ENCODE measurements at regions not wholly inside any gene's neighbourhood (a gene's known extent, or its start where the extent isn't known, plus 50 kb on each side); places are given as distances from the start of the nearest gene placed in this dataset.

DNA sequence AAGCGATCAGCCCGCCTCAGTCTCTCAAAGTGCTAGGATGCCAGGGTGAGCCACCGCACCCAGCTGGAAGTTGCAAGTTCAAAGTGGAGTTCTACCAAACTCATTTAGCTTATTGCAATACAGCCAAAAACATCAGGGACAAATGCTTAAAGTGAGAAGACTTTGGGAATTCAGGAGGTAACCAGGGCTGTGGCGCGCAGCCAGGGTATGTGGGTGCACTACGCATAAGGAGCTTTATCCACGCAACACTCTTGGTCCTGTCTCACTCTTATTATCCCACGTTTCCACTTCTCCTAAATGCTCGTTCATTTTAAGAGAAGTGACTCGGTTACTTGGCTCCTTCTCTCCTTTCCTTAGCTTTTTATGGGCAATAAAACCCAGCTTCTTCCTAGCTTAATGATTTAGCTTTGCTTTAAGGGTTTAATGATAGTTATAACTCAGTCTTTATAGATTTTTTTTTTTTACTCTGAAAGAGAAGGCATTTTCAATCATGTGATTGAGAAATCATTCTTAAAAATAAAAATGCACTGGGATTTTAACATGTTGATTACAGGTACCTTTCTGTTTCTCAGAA, 199.8 kb downstream of the KCNE4 start:
- no peak for TF ChIP-seq EZH2 (IDR thresholded peaks at IDR 0.05; ENCODE audit: insufficient read depth, low read length)
- TF ChIP-seq, protein P1, sequence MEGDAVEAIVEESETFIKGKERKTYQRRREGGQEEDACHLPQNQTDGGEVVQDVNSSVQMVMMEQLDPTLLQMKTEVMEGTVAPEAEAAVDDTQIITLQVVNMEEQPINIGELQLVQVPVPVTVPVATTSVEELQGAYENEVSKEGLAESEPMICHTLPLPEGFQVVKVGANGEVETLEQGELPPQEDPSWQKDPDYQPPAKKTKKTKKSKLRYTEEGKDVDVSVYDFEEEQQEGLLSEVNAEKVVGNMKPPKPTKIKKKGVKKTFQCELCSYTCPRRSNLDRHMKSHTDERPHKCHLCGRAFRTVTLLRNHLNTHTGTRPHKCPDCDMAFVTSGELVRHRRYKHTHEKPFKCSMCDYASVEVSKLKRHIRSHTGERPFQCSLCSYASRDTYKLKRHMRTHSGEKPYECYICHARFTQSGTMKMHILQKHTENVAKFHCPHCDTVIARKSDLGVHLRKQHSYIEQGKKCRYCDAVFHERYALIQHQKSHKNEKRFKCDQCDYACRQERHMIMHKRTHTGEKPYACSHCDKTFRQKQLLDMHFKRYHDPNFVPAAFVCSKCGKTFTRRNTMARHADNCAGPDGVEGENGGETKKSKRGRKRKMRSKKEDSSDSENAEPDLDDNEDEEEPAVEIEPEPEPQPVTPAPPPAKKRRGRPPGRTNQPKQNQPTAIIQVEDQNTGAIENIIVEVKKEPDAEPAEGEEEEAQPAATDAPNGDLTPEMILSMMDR (IDR thresholded peaks at IDR 0.05; ENCODE audit: insufficient read depth, low read depth, low read length): no peak
- FAIRE-seq: no peak
- H3K9me3 Mint-ChIP-seq (ENCODE audit: unreplicated experiment): peaks cover 2% of the 10 kb centered on the region

DNA sequence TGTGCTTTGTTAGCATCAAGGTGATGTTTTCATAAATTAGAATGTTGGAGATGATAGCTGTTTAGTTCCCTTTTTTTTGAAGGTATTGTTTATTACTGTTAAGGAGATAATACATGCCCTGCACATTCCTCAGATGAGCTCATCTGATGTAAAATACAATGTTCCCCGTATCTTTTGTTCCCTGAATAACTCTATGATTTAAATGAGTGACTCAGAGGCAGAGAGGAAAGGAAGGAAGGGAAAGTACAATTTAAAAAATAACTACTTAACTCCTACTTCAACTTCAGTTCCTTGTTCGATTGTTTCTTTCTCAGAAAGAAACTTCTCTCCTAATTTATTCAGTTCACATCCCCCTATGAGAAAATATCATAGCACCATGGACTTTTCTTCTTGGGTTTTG, 208.7 kb downstream of the KCNE4 start:
- Histone ChIP-seq H3K4me2 (ENCODE audit: low read length) (peak overlapping the region; percentile 33), H2AFZ (ENCODE audit: low read depth, low read length) (peak overlapping the region; percentile 12), H3K9me3 (ENCODE audit: insufficient read depth, low read depth, low read length) (no peaks in the 10 kb centered on the region), H3K36me3 (ENCODE audit: insufficient read depth, low read length) (no peaks in the 10 kb centered on the region), H4K20me1 (ENCODE audit: insufficient read depth, low read length) (no peaks in the 10 kb centered on the region), H3K27ac (ENCODE audit: low read depth, low read length) (peak overlapping the region; percentile 8), H3K79me2 (ENCODE audit: insufficient read depth, low read length) (no peaks in the 10 kb centered on the region), H3K4me3 (ENCODE audit: insufficient read depth, low read depth, low read length) (no peak overlapping the region), H3K27me3 (ENCODE audit: insufficient read depth, low read length) (no peaks in the 10 kb centered on the region), H3K4me1 (ENCODE audit: insufficient read depth, low read length) (no peaks in the 10 kb centered on the region), H3K9ac (ENCODE audit: low read length) (no peak overlapping the region)
- FAIRE-seq (peak; percentile 72), DNase-seq (ENCODE audit: low read depth) (peak; percentile 42)
- TF ChIP-seq, protein P1 (IDR thresholded peaks at IDR 0.05; ENCODE audit: insufficient read depth, low read depth, low read length): no peak
- TF ChIP-seq EZH2 (IDR thresholded peaks at IDR 0.05; ENCODE audit: insufficient read depth, low read length): no peak
- H3K36me3 Mint-ChIP-seq (ENCODE audit: low read depth, unreplicated experiment): no peaks in the 10 kb centered on the region
- no peak overlapping the region for H3K4me3 Mint-ChIP-seq (ENCODE audit: unreplicated experiment)
- H3K27me3 Mint-ChIP-seq (ENCODE audit: low read depth, unreplicated experiment): no peaks in the 10 kb centered on the region
- H3K27ac Mint-ChIP-seq (ENCODE audit: unreplicated experiment): peak overlapping the region; percentile 37
- peaks cover 13% of the 10 kb centered on the region for H3K9me3 Mint-ChIP-seq (ENCODE audit: unreplicated experiment)
- peaks cover 17% of the 10 kb centered on the region for H3K4me1 Mint-ChIP-seq (ENCODE audit: low read depth, unreplicated experiment)

More for the DNA sequence above, 199.8 kb downstream of the KCNE4 start:
- no peak overlapping the region for H3K27ac ChIP-seq (ENCODE audit: low read depth, low read length)
- Mint-ChIP-seq H3K4me1 (ENCODE audit: low read depth, unreplicated experiment) (no peaks in the 10 kb centered on the region), H3K4me3 (ENCODE audit: unreplicated experiment) (no peak overlapping the region), H3K36me3 (ENCODE audit: low read depth, unreplicated experiment) (no peaks in the 10 kb centered on the region), H3K27ac (ENCODE audit: unreplicated experiment) (no peak overlapping the region), H3K27me3 (ENCODE audit: low read depth, unreplicated experiment) (no peaks in the 10 kb centered on the region)
- H3K4me2 ChIP-seq (ENCODE audit: low read length): no peak overlapping the region
- no peak overlapping the region for H3K4me3 ChIP-seq (ENCODE audit: insufficient read depth, low read depth, low read length)
- no peaks in the 10 kb centered on the region for H3K9me3 ChIP-seq (ENCODE audit: insufficient read depth, low read depth, low read length)
- no peaks in the 10 kb centered on the region for H3K4me1 ChIP-seq (ENCODE audit: insufficient read depth, low read length)
- H2AFZ ChIP-seq (ENCODE audit: low read depth, low read length): no peak overlapping the region
- H3K27me3 ChIP-seq (ENCODE audit: insufficient read depth, low read length): no peaks in the 10 kb centered on the region
- no peak for DNase-seq (ENCODE audit: low read depth)
- H3K79me2 ChIP-seq (ENCODE audit: insufficient read depth, low read length): no peaks in the 10 kb centered on the region
- no peak overlapping the region for H3K9ac ChIP-seq (ENCODE audit: low read length)
- H4K20me1 ChIP-seq (ENCODE audit: insufficient read depth, low read length): no peaks in the 10 kb centered on the region
- H3K36me3 ChIP-seq (ENCODE audit: insufficient read depth, low read length): no peaks in the 10 kb centered on the region

DNA sequence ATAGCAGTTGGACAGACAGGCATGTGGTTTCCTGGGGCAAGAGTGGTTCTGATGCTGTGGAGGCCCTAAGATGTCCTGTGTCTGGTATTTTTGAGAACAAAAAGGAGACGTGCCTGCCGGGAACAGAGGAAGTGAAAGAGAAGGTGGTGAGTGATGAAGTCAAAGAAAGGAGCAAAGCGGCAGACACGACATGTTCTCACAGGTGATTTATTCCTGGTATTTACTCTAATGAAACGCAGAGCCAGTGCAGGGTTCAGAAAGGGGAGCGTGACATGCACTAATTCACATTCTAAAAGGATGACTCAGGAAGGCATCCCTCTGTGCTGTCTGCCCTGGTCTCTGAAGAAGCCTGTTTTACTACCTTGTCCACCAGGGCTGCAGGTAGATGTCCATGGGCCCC, 211.0 kb downstream of the KCNE4 start:
- no peak overlapping the region for H3K4me3 ChIP-seq (ENCODE audit: insufficient read depth, low read depth, low read length)
- H3K9me3 ChIP-seq (ENCODE audit: insufficient read depth, low read depth, low read length): no peaks in the 10 kb centered on the region
- Mint-ChIP-seq H3K9me3 (ENCODE audit: unreplicated experiment) (peaks cover 7% of the 10 kb centered on the region), H3K27ac (ENCODE audit: unreplicated experiment) (peak overlapping the region; percentile 84), H3K27me3 (ENCODE audit: low read depth, unreplicated experiment) (no peaks in the 10 kb centered on the region), H3K4me3 (ENCODE audit: unreplicated experiment) (no peak overlapping the region), H3K4me1 (ENCODE audit: low read depth, unreplicated experiment) (peaks cover 17% of the 10 kb centered on the region), H3K36me3 (ENCODE audit: low read depth, unreplicated experiment) (no peaks in the 10 kb centered on the region)
- DNase-seq (ENCODE audit: low read depth) (peak; percentile 41), FAIRE-seq (no peak)
- H3K9ac ChIP-seq (ENCODE audit: low read length): no peak overlapping the region
- H4K20me1 ChIP-seq (ENCODE audit: insufficient read depth, low read length): no peaks in the 10 kb centered on the region
- H3K27ac ChIP-seq (ENCODE audit: low read depth, low read length): no peak overlapping the region
- H3K4me1 ChIP-seq (ENCODE audit: insufficient read depth, low read length): no peaks in the 10 kb centered on the region
- TF ChIP-seq, protein P1 (IDR thresholded peaks at IDR 0.05; ENCODE audit: insufficient read depth, low read depth, low read length): no peak
- no peak for TF ChIP-seq EZH2 (IDR thresholded peaks at IDR 0.05; ENCODE audit: insufficient read depth, low read length)
- H3K36me3 ChIP-seq (ENCODE audit: insufficient read depth, low read length): no peaks in the 10 kb centered on the region
- no peak overlapping the region for H2AFZ ChIP-seq (ENCODE audit: low read depth, low read length)
- H3K79me2 ChIP-seq (ENCODE audit: insufficient read depth, low read length): no peaks in the 10 kb centered on the region
- no peak overlapping the region for H3K4me2 ChIP-seq (ENCODE audit: low read length)
- H3K27me3 ChIP-seq (ENCODE audit: insufficient read depth, low read length): no peaks in the 10 kb centered on the region
